GM12891 (cell line): ENCODE measurements at regions not wholly inside any gene's neighbourhood (a gene's known extent, or its start where the extent isn't known, plus 50 kb on each side); places are given as distances from the start of the nearest gene placed in this dataset.

Experiments used
- POLR2A ChIP-seq: IDR thresholded peaks from 2 replicates; pipeline ENCODE4 v1.6.1; 2011; ENCODE audit warnings: low read depth, low read length, control low read depth
- POLR2AphosphoS5 ChIP-seq: IDR thresholded peaks from 2 replicates; pipeline ENCODE4 v1.6.1; 2011; ENCODE audit warnings: low read depth, low read length, control low read depth
- POU2F2 ChIP-seq: IDR thresholded peaks from 2 replicates; pipeline ENCODE4 v1.6.1; 2011; ENCODE audit warnings: low read depth, mild to moderate bottlenecking, control low read depth, low read length, moderate library complexity
- TAF1 ChIP-seq: IDR thresholded peaks from 2 replicates; pipeline ENCODE4 v1.6.1; 2011; ENCODE audit warnings: low read depth, low read length, control low read depth

- TF ChIP-seq POU2F2, result no peak
- TF ChIP-seq POLR2A, result no peak
- TF ChIP-seq POLR2AphosphoS5, result no peak
- TF ChIP-seq TAF1, result no peak
Measured at GRCh38 chr9:14395317-14396082, 81.6 kb upstream of the NFIB start.
